GM23338 (cell line): ENCODE measurements at regions not wholly inside any gene's neighbourhood (a gene's known extent, or its start where the extent isn't known, plus 50 kb on each side); places are given as distances from the start of the nearest gene placed in this dataset.

Experiments
- ATAC-seq: fragments of 200-7000 bp; cut with Tn5 transposase; 3 replicates; pipeline ENCODE4 v1.9.1; 2020
- DNase-seq: peaks from one replicate; pipeline ENCODE4 v3.0.0-alpha.2; 2015; ENCODE audit warnings: low spot score
- H2AFZ ChIP-seq: fragments of 200-600 bp; sonication (generic); 2 replicates; pipeline ENCODE4 v1.8.0; 2016; ENCODE audit warnings: antibody characterized with exemption, mild to moderate bottlenecking, moderate library complexity
- H3F3A ChIP-seq: fragments of 200-600 bp; sonication (generic); replicated peaks from 2 replicates; pipeline ENCODE4 v1.8.0; 2017; ENCODE audit warnings: antibody characterized with exemption, mixed run types, low read depth
- H3K27ac ChIP-seq: fragments of 200-600 bp; sonication (generic); 2 replicates; pipeline ENCODE4 v1.6.1; 2016; ENCODE audit warnings: low read depth
- H3K27me3 ChIP-seq: fragments of 200-600 bp; sonication (generic); 2 replicates; pipeline ENCODE4 v1.8.0; 2016; ENCODE audit warnings: mild to moderate bottlenecking, mixed run types, moderate library complexity; ENCODE audit not compliant: insufficient read depth
- H3K36me3 ChIP-seq: fragments of 200-600 bp; sonication (generic); 2 replicates; pipeline ENCODE4 v1.8.0; 2016; ENCODE audit warnings: mild to moderate bottlenecking; ENCODE audit not compliant: insufficient read depth
- H3K4me1 ChIP-seq: fragments of 200-600 bp; sonication (generic); 2 replicates; pipeline ENCODE4 v1.8.0; 2016; ENCODE audit warnings: mild to moderate bottlenecking, moderate library complexity; ENCODE audit not compliant: insufficient read depth
- H3K4me2 ChIP-seq: fragments of 200-600 bp; sonication (generic); 2 replicates; pipeline ENCODE4 v1.7.1; 2017; ENCODE audit warnings: mixed run types
- H3K4me3 ChIP-seq: fragments of 200-600 bp; sonication (generic); 2 replicates; pipeline ENCODE4 v1.6.1; 2016; ENCODE audit warnings: mixed run types
- H3K79me2 ChIP-seq: fragments of 200-600 bp; sonication (generic); replicated peaks from 2 replicates; pipeline ENCODE4 v1.8.0; 2017; ENCODE audit warnings: mild to moderate bottlenecking; ENCODE audit not compliant: insufficient read depth
- H3K9me2 ChIP-seq: fragments of 200-600 bp; sonication (generic); 2 replicates; pipeline ENCODE4 v1.8.0; 2017; ENCODE audit not compliant: insufficient read depth
- H4K20me1 ChIP-seq: fragments of 200-600 bp; sonication (generic); replicated peaks from 2 replicates; pipeline ENCODE4 v1.8.0; 2017; ENCODE audit warnings: mild to moderate bottlenecking; ENCODE audit not compliant: insufficient read depth
- H3K27ac Mint-ChIP-seq: 2 replicates; pipeline ENCODE4 v1.8.0; 2020; ENCODE audit warnings: inconsistent platforms, mild to moderate bottlenecking, moderate library complexity, mixed read lengths
- H3K27me3 Mint-ChIP-seq: 3 replicates; pipeline ENCODE4 v1.8.0; 2022; ENCODE audit warnings: low read depth, mild to moderate bottlenecking, moderate library complexity, mixed read lengths, inconsistent platforms; ENCODE audit not compliant: insufficient read depth, poor library complexity
- H3K36me3 Mint-ChIP-seq: 3 replicates; pipeline ENCODE4 v1.8.0; 2021; ENCODE audit warnings: low read depth, mild to moderate bottlenecking, inconsistent platforms, moderate library complexity, mixed read lengths
- H3K4me1 Mint-ChIP-seq: 3 replicates; pipeline ENCODE4 v1.8.0; 2020; ENCODE audit warnings: mild to moderate bottlenecking, inconsistent platforms, mixed read lengths
- H3K4me3 Mint-ChIP-seq: 3 replicates; pipeline ENCODE4 v1.8.0; 2021; ENCODE audit warnings: moderate library complexity, mild to moderate bottlenecking, inconsistent platforms, mixed read lengths
- H3K9me3 Mint-ChIP-seq: 3 replicates; pipeline ENCODE4 v1.8.0; 2020; ENCODE audit warnings: moderate library complexity, mild to moderate bottlenecking, inconsistent platforms, mixed read lengths
- CREB1 ChIP-seq: fragments of 250-450 bp; sonication (Bioruptor Pico); IDR thresholded peaks from 2 replicates; pipeline ENCODE4 v1.5.0; 2020; ENCODE audit warnings: low read depth, mild to moderate bottlenecking, moderate library complexity
- CTCF ChIP-seq, 2 experiments: fragments of 200-600 bp in 1 of 2; sonication (generic) in 1 of 2; conservative IDR thresholded peaks; 2 replicates each; pipeline versions ENCODE4 v1.5.1 to v1.6.1; 2016 to 2017; ENCODE audit warnings: antibody characterized with exemption in 2 of 2, low read depth in 2 of 2, mild to moderate bottlenecking in 2 of 2, moderate library complexity in 1 of 2
- ETS1 ChIP-seq: IDR thresholded peaks from 2 replicates; pipeline ENCODE4 v1.6.1; 2016; ENCODE audit warnings: antibody characterized with exemption
- JUNB ChIP-seq: IDR thresholded peaks from one replicate; pipeline ENCODE4 v1.6.1; 2016; ENCODE audit warnings: antibody characterized with exemption; ENCODE audit not compliant: unreplicated experiment
- NANOG ChIP-seq: IDR thresholded peaks from 2 replicates; pipeline ENCODE4 v1.6.1; 2016; ENCODE audit warnings: antibody characterized with exemption, borderline replicate concordance
- POLR2AphosphoS5 ChIP-seq: IDR thresholded peaks from 2 replicates; pipeline ENCODE4 v1.6.1; 2016; ENCODE audit warnings: antibody characterized with exemption, low read depth
- STAT1 ChIP-seq: IDR thresholded peaks from one replicate; pipeline ENCODE4 v1.6.1; 2016; ENCODE audit warnings: antibody characterized with exemption; ENCODE audit not compliant: unreplicated experiment
- ZNF114 ChIP-seq: fragments of 250-450 bp; sonication (Bioruptor Pico); IDR thresholded peaks from 2 replicates; pipeline ENCODE4 v1.5.0; 2020; ENCODE audit warnings: mild to moderate bottlenecking, moderate library complexity
- ZNF331 ChIP-seq: fragments of 250-450 bp; sonication (Bioruptor Pico); IDR thresholded peaks from 2 replicates; pipeline ENCODE4 v1.5.0; 2020; ENCODE audit warnings: low read depth, mild to moderate bottlenecking, moderate library complexity
- ZNF462 ChIP-seq: fragments of 250-450 bp; sonication (Bioruptor Pico); IDR thresholded peaks from 2 replicates; pipeline ENCODE4 v1.5.0; 2020; ENCODE audit warnings: mild to moderate bottlenecking, moderate library complexity

DNA sequence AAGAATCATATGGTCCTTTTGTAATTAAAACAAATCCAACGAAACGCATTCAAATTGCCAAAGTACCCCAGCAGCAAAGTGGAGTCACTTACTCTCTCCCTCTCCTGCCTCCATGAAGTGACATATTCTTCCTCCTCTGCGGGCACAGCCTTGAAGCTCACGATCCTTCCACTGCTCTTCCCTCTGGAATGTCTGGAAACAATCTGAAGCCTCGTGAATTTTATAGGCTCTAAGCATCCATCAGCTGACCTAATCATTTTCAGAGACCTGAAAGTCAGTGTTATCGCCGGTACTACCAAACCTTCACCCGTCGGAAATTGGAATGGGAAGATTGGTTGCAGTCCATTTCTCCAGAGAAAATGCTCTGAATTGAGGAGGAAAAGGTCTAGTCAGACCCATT, 134.5 kb upstream of the FOXF1 start (continued):
- TF ChIP-seq ZNF462 (CRISPR knock-in tag) (no peak), STAT1 (no peak), ZNF114 (CRISPR knock-in tag) (no peak), CTCF (conservative IDR thresholded peaks at IDR 0.05; ENCODE audit: low read depth in 2 of 2) (no peak), ETS1 (no peak), JUNB (no peak)

- Mint-ChIP-seq H3K27me3 (peaks cover 12% of the 10 kb centered on the region), H3K4me3 (no peak overlapping the region), H3K27ac (no peak overlapping the region), H3K4me1 (peaks cover 14% of the 10 kb centered on the region), H3K9me3 (peaks cover 6% of the 10 kb centered on the region), H3K36me3 (no peaks in the 10 kb centered on the region)
- ATAC-seq (no peak), DNase-seq (no peak)
- no peaks in the 10 kb centered on the region for H3K27me3 ChIP-seq
- no peaks in the 10 kb centered on the region for H3K4me1 ChIP-seq
- H3K4me3 ChIP-seq: no peak overlapping the region
- no peaks in the 10 kb centered on the region for H3K36me3 ChIP-seq
- no peaks in the 10 kb centered on the region for H3K9me2 ChIP-seq
- H3F3A ChIP-seq: no peaks in the 10 kb centered on the region
- no peak overlapping the region for H2AFZ ChIP-seq
- H4K20me1 ChIP-seq: no peaks in the 10 kb centered on the region
- no peak overlapping the region for H3K4me2 ChIP-seq
- H3K27ac ChIP-seq: no peak overlapping the region
- TF ChIP-seq CREB1 (CRISPR knock-in tag) (no peak), STAT1 (no peak), ZNF331 (CRISPR knock-in tag) (no peak), ETS1 (no peak), POLR2AphosphoS5 (no peak), NANOG (no peak)
- no peaks in the 10 kb centered on the region for H3K79me2 ChIP-seq
These were observed 133.5 kb upstream of the FOXF1 start for GRCh38 chr16:86376837-86377236.
